Testis (tissue), 2 donors: ENCODE measurements at regions not wholly inside any gene's neighbourhood (a gene's known extent, or its start where the extent isn't known, plus 50 kb on each side); places are given as distances from the start of the nearest gene placed in this dataset.
"Not testable (repeated sequence)": the region's sequence is repeated elsewhere in the genome, so short reads cannot be mapped to it uniquely, and the experiment has no call there.

Source experiments
- DNase-seq: peaks from one replicate; pipeline ENCODE4 v3.0.0-alpha.2; 2019
- H3K27ac ChIP-seq, 2 donors: fragments of 200-600 bp; sonication (generic); one replicate each; pipeline ENCODE4 v1.5.1; 2019
- H3K27me3 ChIP-seq: fragments of 200-600 bp; sonication (generic); one replicate; pipeline ENCODE4 v1.5.1; 2019
- H3K36me3 ChIP-seq: fragments of 200-600 bp; sonication (generic); one replicate; pipeline ENCODE4 v1.5.1; 2017; ENCODE audit warnings: low read depth; ENCODE audit errors: missing control alignments
- H3K4me1 ChIP-seq: fragments of 200-600 bp; sonication (generic); one replicate; pipeline ENCODE4 v1.5.1; 2019
- H3K4me3 ChIP-seq, 2 donors: fragments of 200-600 bp; sonication (generic); one replicate each; pipeline ENCODE4 v1.5.1; 2017 to 2019
- H3K9me3 ChIP-seq: fragments of 200-600 bp; sonication (generic); one replicate; pipeline ENCODE4 v1.5.1; 2017
- POLR2A ChIP-seq: fragments of 450-650 bp; IDR thresholded peaks from one replicate; pipeline ENCODE4 v1.6.1; 2017; ENCODE audit warnings: antibody characterized with exemption, mild to moderate bottlenecking, moderate library complexity
- WGBS, 2 donors: methylation state at CpG; one replicate each; pipeline ENCODE4 v1.1.5; 2018; 5-methylcytosine and 5-hydroxymethylcytosine counted together
- intact Hi-C: fragments of 100-400 bp; cut with DNase I; formaldehyde crosslinking; loops from one replicate; pipeline ENCODE4 v1.15.1; 2023; ENCODE audit warnings: low total_unique reads
- TF ChIP-seq, protein P1 (sequence below), 3 experiments: fragments of 450-650 bp in 2 of 3; fragments of 200-600 bp in 1 of 3; sonication (generic) in 1 of 3; IDR thresholded peaks; one replicate each; pipeline ENCODE4 v1.5.1; 2016 to 2019; ENCODE audit warnings: antibody characterized with exemption in 3 of 3, mild to moderate bottlenecking in 2 of 3, moderate library complexity in 1 of 3

DNA sequence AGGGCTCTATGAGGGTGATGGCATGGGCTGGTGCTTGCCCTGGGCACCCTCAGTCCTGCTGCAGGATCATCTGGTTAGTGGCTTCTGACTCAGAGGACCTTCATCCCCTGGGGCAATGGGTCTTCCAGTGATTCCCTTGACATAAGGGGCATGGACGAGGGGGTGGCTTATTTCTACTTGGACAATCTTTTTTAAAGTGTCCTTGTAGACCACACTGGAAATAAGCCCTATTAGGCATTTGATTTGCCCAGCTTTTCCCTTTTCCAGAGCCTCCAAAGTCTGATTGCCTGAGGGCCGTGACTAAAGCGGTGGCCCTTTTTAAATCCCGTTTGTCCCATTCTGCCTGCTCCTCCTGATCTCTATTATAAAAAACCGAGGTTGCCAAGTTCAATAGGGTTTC lies 251.2 kb upstream of the CNR1 start:
- DNase-seq, H3K36me3 ChIP-seq, H3K4me1 ChIP-seq, intact Hi-C loops, H3K27me3 ChIP-seq, H3K4me3 ChIP-seq, H3K27ac ChIP-seq, H3K9me3 ChIP-seq: not testable (repeated sequence)
- 68 to 74% methylated on average over 5 of the region's 5 CpGs for WGBS, 2 donors

DNA sequence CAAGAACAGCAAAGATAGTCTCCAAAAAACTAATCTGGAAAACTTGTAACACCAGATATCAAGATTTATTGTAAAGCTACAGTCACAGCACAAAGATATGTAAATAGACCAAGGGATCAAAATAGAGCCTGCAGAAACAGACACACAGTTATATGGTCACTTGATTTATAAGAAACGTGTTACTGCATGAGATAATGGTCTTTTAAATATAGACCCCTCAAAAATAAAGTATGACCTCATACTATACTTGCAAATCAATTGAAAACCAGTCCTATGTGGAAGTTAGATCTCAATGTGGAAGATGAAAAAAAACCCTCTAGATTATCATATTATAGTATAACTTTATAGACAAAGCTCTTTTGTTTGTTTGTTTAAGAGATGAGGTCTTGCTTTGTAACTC lies 247.3 kb upstream of the CNR1 start:
- Histone ChIP-seq H3K27me3 (no peaks in the 10 kb centered on the region), H3K4me1 (no peaks in the 10 kb centered on the region), H3K9me3 (no peaks in the 10 kb centered on the region), H3K4me3 (no peak overlapping the region), H3K36me3 (no peaks in the 10 kb centered on the region), H3K27ac (no peak overlapping the region)
- no peak for TF ChIP-seq POLR2A
- TF ChIP-seq, protein P1, sequence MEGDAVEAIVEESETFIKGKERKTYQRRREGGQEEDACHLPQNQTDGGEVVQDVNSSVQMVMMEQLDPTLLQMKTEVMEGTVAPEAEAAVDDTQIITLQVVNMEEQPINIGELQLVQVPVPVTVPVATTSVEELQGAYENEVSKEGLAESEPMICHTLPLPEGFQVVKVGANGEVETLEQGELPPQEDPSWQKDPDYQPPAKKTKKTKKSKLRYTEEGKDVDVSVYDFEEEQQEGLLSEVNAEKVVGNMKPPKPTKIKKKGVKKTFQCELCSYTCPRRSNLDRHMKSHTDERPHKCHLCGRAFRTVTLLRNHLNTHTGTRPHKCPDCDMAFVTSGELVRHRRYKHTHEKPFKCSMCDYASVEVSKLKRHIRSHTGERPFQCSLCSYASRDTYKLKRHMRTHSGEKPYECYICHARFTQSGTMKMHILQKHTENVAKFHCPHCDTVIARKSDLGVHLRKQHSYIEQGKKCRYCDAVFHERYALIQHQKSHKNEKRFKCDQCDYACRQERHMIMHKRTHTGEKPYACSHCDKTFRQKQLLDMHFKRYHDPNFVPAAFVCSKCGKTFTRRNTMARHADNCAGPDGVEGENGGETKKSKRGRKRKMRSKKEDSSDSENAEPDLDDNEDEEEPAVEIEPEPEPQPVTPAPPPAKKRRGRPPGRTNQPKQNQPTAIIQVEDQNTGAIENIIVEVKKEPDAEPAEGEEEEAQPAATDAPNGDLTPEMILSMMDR (IDR thresholded peaks at IDR 0.05): no peak
- no peak for DNase-seq
- intact Hi-C loops: no loop called here
- 28 to 33% methylated on average over 1 of the region's 1 CpG for WGBS, 2 donors

DNA sequence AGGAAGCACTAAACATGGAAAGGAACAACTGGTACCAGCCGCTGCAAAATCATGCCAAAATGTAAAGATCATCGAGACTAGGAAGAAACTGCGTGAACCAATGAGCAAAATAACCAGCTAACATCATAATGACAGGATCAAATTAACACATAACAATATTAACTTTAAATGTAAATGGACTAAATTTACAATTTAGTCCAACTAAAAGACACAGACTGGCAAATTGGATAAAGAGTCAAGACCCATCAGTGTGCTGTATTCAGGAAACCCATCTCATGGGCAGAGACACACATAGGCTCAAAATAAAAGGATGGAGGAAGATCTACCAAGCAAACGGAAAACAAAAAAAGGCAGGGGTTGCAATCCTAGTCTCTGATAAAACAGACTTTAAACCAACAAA lies 242.2 kb upstream of the CNR1 start:
- 94 to 98% methylated on average over 3 to 4 of the region's 4 CpGs for WGBS, 2 donors
- H3K27me3 ChIP-seq, H3K9me3 ChIP-seq, DNase-seq, intact Hi-C loops, H3K4me3 ChIP-seq, H3K27ac ChIP-seq, H3K4me1 ChIP-seq, H3K36me3 ChIP-seq: not testable (repeated sequence)

DNA sequence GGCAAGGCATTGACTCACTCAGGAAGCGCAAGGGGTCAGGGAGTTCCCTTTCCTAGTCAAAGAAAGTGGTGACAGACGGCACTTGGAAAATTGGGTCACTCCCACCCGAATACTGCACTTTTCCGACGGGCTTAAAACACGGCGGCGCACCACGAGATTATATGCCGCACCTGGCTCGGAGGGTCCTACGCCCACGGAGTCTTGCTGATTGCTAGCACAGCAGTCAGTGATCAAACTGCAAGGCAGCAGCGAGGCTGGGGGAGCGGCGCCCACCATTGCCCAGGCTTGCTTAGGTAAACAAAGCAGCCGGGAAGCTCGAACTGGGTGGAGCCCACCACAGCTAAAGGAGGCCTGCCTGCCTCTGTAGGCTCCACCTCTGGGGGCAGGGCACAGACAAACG lies 240.5 kb upstream of the CNR1 start:
- H3K36me3 ChIP-seq, H3K4me3 ChIP-seq, H3K4me1 ChIP-seq, intact Hi-C loops, H3K9me3 ChIP-seq, H3K27me3 ChIP-seq, H3K27ac ChIP-seq, DNase-seq: not testable (repeated sequence)
- WGBS, 2 donors: 77 to 85% methylated on average over 13 to 19 of the region's 19 CpGs

DNA sequence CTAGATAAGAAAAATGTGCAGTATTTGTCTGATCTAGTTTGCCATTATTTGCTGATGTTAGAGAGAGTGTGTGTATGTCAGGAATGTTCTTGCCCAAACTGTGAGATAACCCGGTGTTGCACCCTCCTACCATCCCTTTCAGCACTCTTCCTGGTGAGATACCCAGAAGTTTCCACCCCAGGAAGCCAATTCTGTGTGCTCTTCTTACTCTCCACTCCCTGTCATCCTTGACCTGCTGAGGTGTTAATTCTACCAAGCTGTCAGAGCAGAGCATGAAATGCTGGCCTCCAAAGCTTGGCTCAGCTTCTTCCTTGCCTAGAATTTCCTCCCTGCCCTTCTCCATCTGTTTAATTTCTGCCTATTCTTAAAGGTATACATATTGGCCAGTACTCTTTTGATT lies 237.3 kb upstream of the CNR1 start:
- TF ChIP-seq, protein P1 (IDR thresholded peaks at IDR 0.05): no peak
- no peak for TF ChIP-seq POLR2A
- no peaks in the 10 kb centered on the region for H3K36me3 ChIP-seq
- WGBS, 2 donors: 11 to 39% methylated on average over 1 of the region's 1 CpG
- intact Hi-C loops: no loop called here
- no peaks in the 10 kb centered on the region for H3K9me3 ChIP-seq
- no peak for DNase-seq
- H3K4me1 ChIP-seq: no peaks in the 10 kb centered on the region
- H3K4me3 ChIP-seq: no peak overlapping the region
- H3K27ac ChIP-seq: no peak overlapping the region
- H3K27me3 ChIP-seq: no peaks in the 10 kb centered on the region

DNA sequence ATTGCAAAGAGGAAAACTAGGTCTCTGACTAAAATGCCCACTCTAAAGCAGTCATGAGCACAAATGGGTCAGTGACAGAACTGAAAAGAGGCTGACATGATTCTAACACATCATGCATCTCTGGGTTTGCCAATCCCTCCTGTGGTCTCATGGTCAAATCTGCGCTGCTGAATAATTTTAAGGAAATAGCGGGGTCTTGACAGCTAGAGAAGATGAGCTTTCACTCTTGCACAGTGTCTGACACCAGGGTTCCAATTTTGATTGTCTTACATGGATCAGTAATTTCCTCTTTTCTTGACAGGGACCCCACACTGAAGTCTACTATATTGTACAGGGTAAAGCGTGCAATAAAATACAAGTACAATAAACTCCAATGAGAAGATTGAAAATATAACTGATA lies 236.8 kb upstream of the CNR1 start:
- intact Hi-C loops: no loop called here
- Histone ChIP-seq H3K4me3 (no peak overlapping the region), H3K27ac (no peak overlapping the region), H3K36me3 (no peaks in the 10 kb centered on the region), H3K9me3 (no peaks in the 10 kb centered on the region), H3K27me3 (no peaks in the 10 kb centered on the region), H3K4me1 (no peaks in the 10 kb centered on the region)
- no peak for DNase-seq
- TF ChIP-seq, protein P1 (IDR thresholded peaks at IDR 0.05): no peak
- no peak for TF ChIP-seq POLR2A
- WGBS, 2 donors: 75 to 81% methylated on average over 3 of the region's 3 CpGs

DNA sequence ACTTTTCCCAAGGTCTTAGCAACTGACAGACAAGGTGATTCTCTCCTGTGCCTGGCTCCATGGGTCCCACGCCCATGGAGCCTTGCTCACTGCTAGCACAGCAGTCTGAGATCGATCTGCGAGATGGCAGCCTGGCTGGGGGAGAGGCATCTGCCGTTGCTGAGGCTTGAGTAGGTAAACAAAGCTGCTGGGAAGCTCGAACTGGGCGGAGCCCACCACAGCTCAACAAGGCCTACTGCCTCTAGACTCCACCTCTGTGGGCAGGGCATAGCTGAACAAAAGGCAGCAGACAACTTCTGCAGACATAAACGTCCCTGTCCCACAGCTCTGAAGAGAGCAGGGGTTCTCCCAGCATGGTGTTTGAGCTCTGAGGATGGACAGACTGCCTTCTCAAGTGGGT lies 224.9 kb upstream of the CNR1 start:
- 80 to 86% methylated on average over 7 of the region's 7 CpGs for WGBS, 2 donors
- H3K4me3 ChIP-seq, H3K36me3 ChIP-seq, H3K27ac ChIP-seq, H3K9me3 ChIP-seq, intact Hi-C loops, H3K27me3 ChIP-seq, H3K4me1 ChIP-seq, DNase-seq: not testable (repeated sequence)
